ENCODE measurements at regions not wholly inside any gene's neighbourhood (a gene's known extent, or its start where the extent isn't known, plus 50 kb on each side); places are given as distances from the start of the nearest gene placed in this dataset.

DNA sequence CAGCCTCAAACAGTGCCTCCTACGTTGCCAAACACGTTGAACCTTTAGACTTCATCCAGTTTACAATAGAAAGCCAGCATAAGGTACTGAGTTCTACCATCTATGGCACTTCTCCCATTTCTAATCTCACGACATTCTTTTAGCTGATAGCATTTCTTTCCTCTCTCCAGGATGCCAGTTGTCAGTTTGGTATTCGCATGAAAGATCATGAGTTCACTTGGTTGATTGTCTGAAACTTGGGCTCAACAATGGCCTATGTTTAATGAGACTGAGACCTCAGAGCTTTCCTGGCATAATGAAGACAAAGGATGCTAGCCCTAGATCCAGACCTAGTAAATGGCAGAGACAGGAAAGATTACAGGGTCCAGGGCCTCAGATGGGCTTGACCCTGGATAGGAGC is 69.2 kb upstream of the SPRY1 start:
- H3K4me3 ChIP-seq = no peak overlapping the region
- H3K36me3 ChIP-seq (ENCODE audit: control insufficient read depth in 2 of 2, insufficient read depth in 2 of 2, low read length in 1 of 2) = no peaks in the 10 kb centered on the region
- no peaks in the 10 kb centered on the region for H4K20me1 ChIP-seq (ENCODE audit: control insufficient read depth, insufficient read depth)
- intact Hi-C loops (cut with micrococcal nuclease; ENCODE audit: unreplicated experiment) = no loop called here
- no peak for TF ChIP-seq HCFC1 (IDR thresholded peaks at IDR 0.05; ENCODE audit: low read length)
- no peak overlapping the region; the same call in 1 of the 2 replicates for H2AFZ ChIP-seq (ENCODE audit: control insufficient read depth, low read depth, low read length)
- H3K4me1 ChIP-seq (ENCODE audit: control insufficient read depth, insufficient read depth, low read length) = peaks cover 4% of the 10 kb centered on the region; the same call in 1 of the 2 replicates
- no peaks in the 10 kb centered on the region for H3K79me2 ChIP-seq (ENCODE audit: control insufficient read depth, insufficient read depth, low read length)
- RAD21 ChIA-PET (ENCODE audit: unreplicated experiment) = no interaction called here
- no peaks in the 10 kb centered on the region for H3K9me3 ChIP-seq (replicated peaks; ENCODE audit: control insufficient read depth, insufficient read depth, low read length)
- no TSS peak for BruUV-seq (replicated peaks)
- H3K27ac ChIP-seq (ENCODE audit: control insufficient read depth, insufficient read depth) = no peak overlapping the region
- CTCF ChIA-PET = interaction anchor here (1.6 kb wide), 1 partner anchor 14 kb away, joined by 3 read pairs; no protein-coding TSS in a partner anchor
- H3K4me2 ChIP-seq (ENCODE audit: control insufficient read depth, insufficient read depth) = no peak overlapping the region
- ATAC-seq = no peak
- H3K9ac ChIP-seq (ENCODE audit: control insufficient read depth, insufficient read depth, low read length) = no peak overlapping the region
- POLR2A ChIA-PET = no interaction called here
- H3K27me3 ChIP-seq (replicated peaks in 1 of 2; ENCODE audit: control insufficient read depth in 2 of 2, insufficient read depth in 2 of 2, low read length in 1 of 2) = no peaks in the 10 kb centered on the region
- FAIRE-seq = peak; percentile 73
- in situ Hi-C loops (cut with MboI) = no loop called here
- WGBS (ENCODE audit: insufficient coverage, insufficient replicate concordance, low lambda C conversion rate, missing lambda C conversion rate) = 97% methylated on average over 4 of the region's 4 CpGs
- no peak for DNase-seq (ENCODE audit: low read depth, low spot score)
- SMC1A ChIA-PET (ENCODE audit: uncharacterized antibody, unreplicated experiment) = interaction anchor here (0.7 to 2.3 kb wide), 3 partner anchors 18 to 141 kb away, joined by 4 to 6 read pairs (median 4); no protein-coding TSS in a partner anchor

DNA sequence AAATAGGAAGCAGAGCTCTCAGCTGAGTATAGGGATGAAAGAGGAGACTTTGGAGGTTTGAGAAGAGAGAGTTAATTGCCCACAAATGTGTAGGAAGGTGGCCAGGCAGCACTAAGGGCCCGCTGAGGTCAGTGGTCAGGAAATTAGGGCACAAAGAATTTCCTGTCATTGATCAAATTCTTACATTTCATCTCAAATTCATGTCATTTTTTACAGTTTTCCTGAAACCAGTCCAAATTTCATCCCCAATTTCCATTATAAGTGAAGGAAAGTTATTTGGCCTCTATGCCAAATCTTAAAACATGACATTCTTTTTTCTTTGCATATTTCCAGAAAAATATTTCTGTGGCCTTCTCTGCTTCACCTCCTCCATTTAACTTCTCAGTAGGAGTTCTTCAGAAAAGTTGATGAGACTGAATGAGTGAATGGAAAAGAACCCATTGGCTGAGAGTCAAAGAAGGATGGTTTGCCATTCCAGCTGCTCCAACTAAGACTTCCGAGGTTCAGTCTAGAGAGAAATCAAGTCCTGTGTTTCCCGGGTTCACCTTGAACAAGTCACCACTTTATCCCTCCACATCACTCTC is 68.7 kb upstream of the SPRY1 start:
- Histone ChIP-seq H4K20me1 (ENCODE audit: control insufficient read depth, insufficient read depth) (no peaks in the 10 kb centered on the region), H3K4me2 (ENCODE audit: control insufficient read depth, insufficient read depth) (no peak overlapping the region), H3K9ac (ENCODE audit: control insufficient read depth, insufficient read depth, low read length) (no peak overlapping the region), H3K79me2 (ENCODE audit: control insufficient read depth, insufficient read depth, low read length) (no peaks in the 10 kb centered on the region), H3K4me3 (no peak overlapping the region), H3K27me3 (replicated peaks in 1 of 2; ENCODE audit: control insufficient read depth in 2 of 2, insufficient read depth in 2 of 2, low read length in 1 of 2) (no peaks in the 10 kb centered on the region), H3K4me1 (ENCODE audit: control insufficient read depth, insufficient read depth, low read length) (peaks cover 4% of the 10 kb centered on the region; the same call in 1 of the 2 replicates), H3K36me3 (ENCODE audit: control insufficient read depth in 2 of 2, insufficient read depth in 2 of 2, low read length in 1 of 2) (no peaks in the 10 kb centered on the region), H2AFZ (ENCODE audit: control insufficient read depth, low read depth, low read length) (no peak overlapping the region), H3K9me3 (replicated peaks; ENCODE audit: control insufficient read depth, insufficient read depth, low read length) (no peaks in the 10 kb centered on the region), H3K27ac (ENCODE audit: control insufficient read depth, insufficient read depth) (no peak overlapping the region)
- in situ Hi-C loops (cut with MboI) = no loop called here
- ChIA-PET RAD21 (ENCODE audit: unreplicated experiment) (interaction anchor here (0.5 kb wide), 1 partner anchor 10 kb away, joined by 4 read pairs; no protein-coding TSS in a partner anchor), SMC1A (ENCODE audit: uncharacterized antibody, unreplicated experiment) (interaction anchor here (1.0 to 2.3 kb wide), 2 partner anchors 17 to 141 kb away, joined by 4 to 6 read pairs; no protein-coding TSS in a partner anchor), CTCF (no interaction called here), POLR2A (interaction anchor here (0.6 kb wide), 1 partner anchor 396 kb away, joined by 3 read pairs; no protein-coding TSS in a partner anchor)
- BruUV-seq (replicated peaks) = no TSS peak
- intact Hi-C loops (cut with micrococcal nuclease; ENCODE audit: unreplicated experiment) = no loop called here
- no peak for ATAC-seq
- DNase-seq (ENCODE audit: low read depth, low spot score) = no peak
- FAIRE-seq = no peak
- WGBS (ENCODE audit: insufficient coverage, insufficient replicate concordance, low lambda C conversion rate, missing lambda C conversion rate) = 66% methylated on average over 3 of the region's 3 CpGs
- no peak for TF ChIP-seq TCF7 (IDR thresholded peaks at IDR 0.05; ENCODE audit: borderline replicate concordance)
- no peak for TF ChIP-seq RCOR1 (conservative IDR thresholded peaks at IDR 0.05; ENCODE audit: low read depth, low read length)
- TF ChIP-seq, protein P1, sequence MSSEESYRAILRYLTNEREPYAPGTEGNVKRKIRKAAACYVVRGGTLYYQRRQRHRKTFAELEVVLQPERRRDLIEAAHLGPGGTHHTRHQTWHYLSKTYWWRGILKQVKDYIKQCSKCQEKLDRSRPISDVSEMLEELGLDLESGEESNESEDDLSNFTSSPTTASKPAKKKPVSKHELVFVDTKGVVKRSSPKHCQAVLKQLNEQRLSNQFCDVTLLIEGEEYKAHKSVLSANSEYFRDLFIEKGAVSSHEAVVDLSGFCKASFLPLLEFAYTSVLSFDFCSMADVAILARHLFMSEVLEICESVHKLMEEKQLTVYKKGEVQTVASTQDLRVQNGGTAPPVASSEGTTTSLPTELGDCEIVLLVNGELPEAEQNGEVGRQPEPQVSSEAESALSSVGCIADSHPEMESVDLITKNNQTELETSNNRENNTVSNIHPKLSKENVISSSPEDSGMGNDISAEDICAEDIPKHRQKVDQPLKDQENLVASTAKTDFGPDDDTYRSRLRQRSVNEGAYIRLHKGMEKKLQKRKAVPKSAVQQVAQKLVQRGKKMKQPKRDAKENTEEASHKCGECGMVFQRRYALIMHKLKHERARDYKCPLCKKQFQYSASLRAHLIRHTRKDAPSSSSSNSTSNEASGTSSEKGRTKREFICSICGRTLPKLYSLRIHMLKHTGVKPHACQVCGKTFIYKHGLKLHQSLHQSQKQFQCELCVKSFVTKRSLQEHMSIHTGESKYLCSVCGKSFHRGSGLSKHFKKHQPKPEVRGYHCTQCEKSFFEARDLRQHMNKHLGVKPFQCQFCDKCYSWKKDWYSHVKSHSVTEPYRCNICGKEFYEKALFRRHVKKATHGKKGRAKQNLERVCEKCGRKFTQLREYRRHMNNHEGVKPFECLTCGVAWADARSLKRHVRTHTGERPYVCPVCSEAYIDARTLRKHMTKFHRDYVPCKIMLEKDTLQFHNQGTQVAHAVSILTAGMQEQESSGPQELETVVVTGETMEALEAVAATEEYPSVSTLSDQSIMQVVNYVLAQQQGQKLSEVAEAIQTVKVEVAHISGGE (CRISPR knock-in tag; IDR thresholded peaks at IDR 0.05) = no peak
- TF ChIP-seq SIX5 (IDR thresholded peaks at IDR 0.05; ENCODE audit: low read depth, low read length, severe bottlenecking) = no peak
- no peak for TF ChIP-seq ETV6 (conservative IDR thresholded peaks at IDR 0.05 in 1 of 2, IDR thresholded peaks at IDR 0.05 in 1 of 2; ENCODE audit: borderline replicate concordance in 1 of 2, low read depth in 1 of 2)
- TF ChIP-seq WRNIP1 (IDR thresholded peaks at IDR 0.05; ENCODE audit: borderline replicate concordance, low read depth, low read length) = no peak
- TF ChIP-seq, protein P2, sequence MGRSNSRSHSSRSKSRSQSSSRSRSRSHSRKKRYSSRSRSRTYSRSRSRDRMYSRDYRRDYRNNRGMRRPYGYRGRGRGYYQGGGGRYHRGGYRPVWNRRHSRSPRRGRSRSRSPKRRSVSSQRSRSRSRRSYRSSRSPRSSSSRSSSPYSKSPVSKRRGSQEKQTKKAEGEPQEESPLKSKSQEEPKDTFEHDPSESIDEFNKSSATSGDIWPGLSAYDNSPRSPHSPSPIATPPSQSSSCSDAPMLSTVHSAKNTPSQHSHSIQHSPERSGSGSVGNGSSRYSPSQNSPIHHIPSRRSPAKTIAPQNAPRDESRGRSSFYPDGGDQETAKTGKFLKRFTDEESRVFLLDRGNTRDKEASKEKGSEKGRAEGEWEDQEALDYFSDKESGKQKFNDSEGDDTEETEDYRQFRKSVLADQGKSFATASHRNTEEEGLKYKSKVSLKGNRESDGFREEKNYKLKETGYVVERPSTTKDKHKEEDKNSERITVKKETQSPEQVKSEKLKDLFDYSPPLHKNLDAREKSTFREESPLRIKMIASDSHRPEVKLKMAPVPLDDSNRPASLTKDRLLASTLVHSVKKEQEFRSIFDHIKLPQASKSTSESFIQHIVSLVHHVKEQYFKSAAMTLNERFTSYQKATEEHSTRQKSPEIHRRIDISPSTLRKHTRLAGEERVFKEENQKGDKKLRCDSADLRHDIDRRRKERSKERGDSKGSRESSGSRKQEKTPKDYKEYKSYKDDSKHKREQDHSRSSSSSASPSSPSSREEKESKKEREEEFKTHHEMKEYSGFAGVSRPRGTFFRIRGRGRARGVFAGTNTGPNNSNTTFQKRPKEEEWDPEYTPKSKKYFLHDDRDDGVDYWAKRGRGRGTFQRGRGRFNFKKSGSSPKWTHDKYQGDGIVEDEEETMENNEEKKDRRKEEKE (IDR thresholded peaks at IDR 0.05) = no peak
- no peak for TF ChIP-seq NR2C1 (IDR thresholded peaks at IDR 0.05)
- no peak for TF ChIP-seq RELA (IDR thresholded peaks at IDR 0.05; ENCODE audit: borderline replicate concordance, partially characterized antibody)
